Esophagus muscularis mucosa (tissue), 4 donors: ENCODE measurements at regions not wholly inside any gene's neighbourhood (a gene's known extent, or its start where the extent isn't known, plus 50 kb on each side); places are given as distances from the start of the nearest gene placed in this dataset.

Experiments used
- DNase-seq: peaks from one replicate; pipeline ENCODE4 v3.0.0-alpha.2; 2017; ENCODE audit errors: extremely low spot score
- H3K27ac ChIP-seq, 4 donors: fragments of 200-600 bp; sonication (generic); replicated peaks in 1 of 4; 1 replicate in 3 of 4; 2 replicates in 1 of 4; pipeline ENCODE4 v1.5.1; 2016 to 2019; ENCODE audit warnings: mild to moderate bottlenecking in 1 of 4
- H3K27me3 ChIP-seq, 4 donors: fragments of 200-600 bp; sonication (generic); one replicate each; pipeline versions ENCODE4 v1.5.1 to v1.6.0; 2016 to 2019
- H3K36me3 ChIP-seq, 4 donors: fragments of 200-600 bp; sonication (generic); one replicate each; pipeline ENCODE4 v1.5.1; 2016 to 2019
- H3K4me1 ChIP-seq, 4 donors: fragments of 200-600 bp; sonication (generic); one replicate each; pipeline ENCODE4 v1.5.1; 2016 to 2019
- H3K4me3 ChIP-seq, 4 donors: fragments of 200-600 bp; sonication (generic); 1 replicate in 2 of 4; 2 replicates in 2 of 4; pipeline ENCODE4 v1.5.1; 2016 to 2019; ENCODE audit warnings: mild to moderate bottlenecking in 4 of 4, moderate library complexity in 1 of 4
- H3K9me3 ChIP-seq, 4 donors: fragments of 200-600 bp; sonication (generic); 1 replicate in 3 of 4; 2 replicates in 1 of 4; pipeline ENCODE4 v1.5.1; 2016 to 2019
- CTCF ChIP-seq, 3 experiments: fragments of 200-600 bp in 2 of 3; fragments of 450-650 bp in 1 of 3; sonication (generic) in 2 of 3; IDR thresholded peaks; one replicate each; pipeline ENCODE4 v1.5.1; 2017 to 2019; ENCODE audit warnings: antibody characterized with exemption in 3 of 3, mild to moderate bottlenecking in 2 of 3, moderate library complexity in 1 of 3
- EP300 ChIP-seq: sonication (generic); formaldehyde crosslinking; IDR thresholded peaks from one replicate; pipeline ENCODE4 v1.6.1; 2017; ENCODE audit warnings: antibody characterized with exemption
- POLR2A ChIP-seq: fragments of 450-650 bp; IDR thresholded peaks from one replicate; pipeline ENCODE4 v1.6.1; 2017; ENCODE audit warnings: antibody characterized with exemption, moderate library complexity, mild to moderate bottlenecking, low read depth
- POLR2AphosphoS5 ChIP-seq, 2 donors: sonication (generic); formaldehyde crosslinking; IDR thresholded peaks; one replicate each; pipeline ENCODE4 v1.6.1; 2017; ENCODE audit warnings: antibody characterized with exemption in 2 of 2
- WGBS: methylation state at CpG from one replicate; pipeline ENCODE4 v1.1.5; 2018; 5-methylcytosine and 5-hydroxymethylcytosine counted together
- intact Hi-C: fragments of 100-400 bp; cut with DNase I; formaldehyde crosslinking; loops from one replicate; pipeline ENCODE4 v1.15.1; 2023

GRCh38 chrX:137988470-137988869 is 422.5 kb downstream of the ZIC3 start:
- no peak for TF ChIP-seq POLR2A
- TF ChIP-seq EP300, result no peak
- TF ChIP-seq CTCF (IDR thresholded peaks at IDR 0.05), result no peak
- TF ChIP-seq POLR2AphosphoS5 (IDR thresholded peaks at IDR 0.05), result no peak
- Histone ChIP-seq H3K27me3 (no peaks in the 10 kb centered on the region), H3K9me3 (no peaks in the 10 kb centered on the region), H3K36me3 (no peaks in the 10 kb centered on the region), H3K4me1 (no peaks in the 10 kb centered on the region), H3K27ac (no peak overlapping the region), H3K4me3 (no peak overlapping the region)
- intact Hi-C loops, result no loop called here
- DNase-seq, result no peak
- WGBS, result 82% methylated on average over 1 of the region's 1 CpG

GRCh38 chrX:137998619-137999018 is 432.7 kb downstream of the ZIC3 start:
- TF ChIP-seq POLR2AphosphoS5 (IDR thresholded peaks at IDR 0.05) (no peak), CTCF (IDR thresholded peaks at IDR 0.05) (no peak), POLR2A (no peak), EP300 (no peak)
- intact Hi-C loops, result no loop called here
- no peaks in the 10 kb centered on the region for H3K36me3 ChIP-seq
- no peaks in the 10 kb centered on the region for H3K27me3 ChIP-seq
- H3K4me1 ChIP-seq, result no peaks in the 10 kb centered on the region
- no peak overlapping the region for H3K27ac ChIP-seq
- H3K4me3 ChIP-seq, result no peak overlapping the region
- no peaks in the 10 kb centered on the region for H3K9me3 ChIP-seq
- 67% methylated on average over 1 of the region's 1 CpG for WGBS
- DNase-seq, result no peak

DNA sequence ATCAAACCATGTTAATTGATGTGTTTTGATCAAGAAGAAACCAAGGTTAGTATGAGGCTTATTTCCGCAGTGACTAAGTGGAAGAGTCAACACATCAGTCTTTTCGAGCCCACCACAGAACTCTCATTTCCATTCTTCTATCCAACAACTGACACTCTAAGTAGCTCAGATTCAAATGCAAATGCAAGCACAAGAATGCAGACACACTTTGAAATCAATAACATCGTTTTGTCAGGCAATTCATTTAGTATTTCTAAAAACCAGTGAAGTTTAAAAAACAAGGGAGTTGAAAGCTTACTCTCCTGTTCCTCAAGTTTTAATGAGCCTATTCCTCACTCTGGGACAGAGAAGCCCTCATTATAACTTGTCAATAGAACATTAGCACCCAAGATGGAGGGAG is 433.1 kb downstream of the ZIC3 start:
- intact Hi-C loops, result no loop called here
- no peaks in the 10 kb centered on the region for H3K9me3 ChIP-seq
- TF ChIP-seq POLR2AphosphoS5 (IDR thresholded peaks at IDR 0.05) (no peak), EP300 (no peak), POLR2A (no peak), CTCF (IDR thresholded peaks at IDR 0.05) (no peak)
- DNase-seq, result no peak
- 63% methylated on average over 3 of the region's 3 CpGs for WGBS
- no peak overlapping the region for H3K4me3 ChIP-seq
- H3K36me3 ChIP-seq, result no peaks in the 10 kb centered on the region
- H3K4me1 ChIP-seq, result no peaks in the 10 kb centered on the region
- no peak overlapping the region for H3K27ac ChIP-seq
- no peaks in the 10 kb centered on the region for H3K27me3 ChIP-seq

- WGBS, result 50% methylated on average over 3 of the region's 3 CpGs
- H3K27ac ChIP-seq, result no peak overlapping the region
- H3K4me3 ChIP-seq, result no peak overlapping the region
- intact Hi-C loops, result no loop called here
- H3K4me1 ChIP-seq, result no peaks in the 10 kb centered on the region
- no peaks in the 10 kb centered on the region for H3K36me3 ChIP-seq
- TF ChIP-seq POLR2AphosphoS5 (IDR thresholded peaks at IDR 0.05) (no peak), CTCF (IDR thresholded peaks at IDR 0.05) (no peak), POLR2A (no peak), EP300 (no peak)
- H3K9me3 ChIP-seq, result no peaks in the 10 kb centered on the region
- DNase-seq, result no peak
- no peaks in the 10 kb centered on the region for H3K27me3 ChIP-seq
Measured at GRCh38 chrX:137999552-137999951, 433.6 kb downstream of the ZIC3 start.

- no peak overlapping the region for H3K27ac ChIP-seq
- TF ChIP-seq CTCF (IDR thresholded peaks at IDR 0.05), result no peak
- H3K9me3 ChIP-seq, result no peaks in the 10 kb centered on the region
- WGBS, result 33% methylated on average over 1 of the region's 1 CpG
- no peak for DNase-seq
- H3K27me3 ChIP-seq, result no peaks in the 10 kb centered on the region
- H3K36me3 ChIP-seq, result no peaks in the 10 kb centered on the region
- H3K4me3 ChIP-seq, result no peak overlapping the region
- H3K4me1 ChIP-seq, result no peaks in the 10 kb centered on the region
- intact Hi-C loops, result no loop called here
Measured at GRCh38 chrX:138001226-138001625, 435.3 kb downstream of the ZIC3 start.
